IMR-90 (cell line): ENCODE measurements at regions not wholly inside any gene's neighbourhood (a gene's known extent, or its start where the extent isn't known, plus 50 kb on each side); places are given as distances from the start of the nearest gene placed in this dataset.

Source experiments
- ATAC-seq: fragments of 200-7000 bp; cut with Tn5 transposase; 2 replicates; pipeline ENCODE4 v1.9.1; 2020; ENCODE audit warnings: low read depth, mild to moderate bottlenecking, moderate library complexity
- BruUV-seq: library from RNA; stranded (reverse); fragments of 400-500 nt; replicated peaks from 2 replicates; lab custom pipeline; 2021; lab: Mats Ljungman, UMichigan
- CTCF ChIA-PET: fragments of 300-600 bp; formaldehyde crosslinking; extraction: SDS; loops from one replicate; lab custom pipeline; 2021; ENCODE audit warnings: antibody characterized with exemption; lab: Yijun Ruan, JAX
- POLR2A ChIA-PET: fragments of 300-600 bp; sonication (Branson Sonifier 250); formaldehyde crosslinking; loops from one replicate; lab custom pipeline; 2022; ENCODE audit warnings: antibody characterized with exemption; ENCODE audit not compliant: unreplicated experiment; lab: Charles Lee
- DNase-seq: peaks from one replicate; pipeline ENCODE4 v3.0.0; 2013
- H2AFZ ChIP-seq: replicated peaks from 2 replicates; pipeline ENCODE3; 2013; ENCODE audit warnings: low read length, mild to moderate bottlenecking; ENCODE audit not compliant: poor library complexity
- H2AK5ac ChIP-seq: 2 replicates; pipeline ENCODE4 v1.6.1; 2013; ENCODE audit warnings: low read depth, low read length, inconsistent platforms
- H2AK9ac ChIP-seq: replicated peaks from 2 replicates; pipeline ENCODE3; 2013; ENCODE audit warnings: mild to moderate bottlenecking, low read depth, low read length, moderate library complexity; ENCODE audit not compliant: poor library complexity
- H2BK120ac ChIP-seq: 2 replicates; pipeline ENCODE4 v1.6.1; 2013; ENCODE audit warnings: low read depth, low read length, inconsistent platforms
- H2BK15ac ChIP-seq: 3 replicates; pipeline ENCODE4 v1.6.1; 2013; ENCODE audit warnings: low read depth, low read length, inconsistent platforms
- H2BK20ac ChIP-seq: 2 replicates; pipeline ENCODE4 v1.6.1; 2013; ENCODE audit warnings: low read depth, mild to moderate bottlenecking, inconsistent platforms, low read length, moderate library complexity
- H2BK5ac ChIP-seq: 2 replicates; pipeline ENCODE4 v1.6.1; 2013; ENCODE audit warnings: mild to moderate bottlenecking, low read depth, low read length, inconsistent platforms; ENCODE audit not compliant: poor library complexity, severe bottlenecking
- H3K14ac ChIP-seq: replicated peaks from 2 replicates; pipeline ENCODE4 v1.6.1; 2013; ENCODE audit warnings: low read depth, low read length, inconsistent platforms
- H3K18ac ChIP-seq: 2 replicates; pipeline ENCODE4 v1.6.1; 2013; ENCODE audit warnings: low read depth, low read length, control low read depth
- H3K23ac ChIP-seq: 2 replicates; pipeline ENCODE4 v1.6.1; 2013; ENCODE audit warnings: low read depth, low read length, inconsistent platforms
- H3K27ac ChIP-seq: 2 replicates; pipeline ENCODE4 v1.5.1; 2013; ENCODE audit warnings: mild to moderate bottlenecking, control low read depth, low read length; ENCODE audit not compliant: insufficient read depth
- H3K27me3 ChIP-seq: 2 replicates; pipeline ENCODE4 v1.6.1; 2013; ENCODE audit warnings: low read length; ENCODE audit not compliant: control insufficient read depth, insufficient read depth
- H3K36me3 ChIP-seq: 2 replicates; pipeline ENCODE4 v1.6.1; 2013; ENCODE audit warnings: low read length, mixed read lengths; ENCODE audit not compliant: control insufficient read depth, insufficient read depth
- H3K4ac ChIP-seq: 2 replicates; pipeline ENCODE4 v1.6.1; 2013; ENCODE audit warnings: low read depth, low read length, inconsistent platforms
- H3K4me1 ChIP-seq: 2 replicates; pipeline ENCODE4 v1.6.1; 2013; ENCODE audit warnings: low read length, mixed read lengths; ENCODE audit not compliant: control insufficient read depth, insufficient read depth
- H3K4me2 ChIP-seq: 2 replicates; pipeline ENCODE4 v1.6.1; 2013; ENCODE audit warnings: low read depth, mild to moderate bottlenecking, control low read depth, low read length, moderate library complexity
- H3K4me3 ChIP-seq: 2 replicates; pipeline ENCODE4 v1.5.1; 2013; ENCODE audit warnings: low read depth, mild to moderate bottlenecking, control low read depth, low read length, moderate library complexity; ENCODE audit not compliant: insufficient read depth
- H3K56ac ChIP-seq: 2 replicates; pipeline ENCODE4 v1.6.1; 2013; ENCODE audit warnings: low read length, inconsistent platforms; ENCODE audit not compliant: insufficient read depth; ENCODE audit errors: extremely low read depth
- H3K79me1 ChIP-seq, 2 experiments: 2 replicates each; pipeline ENCODE4 v1.6.1; 2013; ENCODE audit warnings: low read length in 2 of 2, inconsistent platforms in 1 of 2, low read depth in 1 of 2
- H3K9ac ChIP-seq: 2 replicates; pipeline ENCODE4 v1.6.1; 2013; ENCODE audit warnings: low read depth, low read length, control low read depth
- H3K9me1 ChIP-seq: 2 replicates; pipeline ENCODE4 v1.6.1; 2013; ENCODE audit warnings: low read length, inconsistent platforms; ENCODE audit not compliant: insufficient read depth
- H3K9me3 ChIP-seq: 2 replicates; pipeline ENCODE4 v1.6.1; 2013; ENCODE audit warnings: low read length; ENCODE audit not compliant: control insufficient read depth, insufficient read depth
- H4K20me1 ChIP-seq: 2 replicates; pipeline ENCODE4 v1.6.1; 2013; ENCODE audit warnings: low read length, inconsistent platforms; ENCODE audit not compliant: insufficient read depth
- H4K5ac ChIP-seq: 2 replicates; pipeline ENCODE4 v1.6.1; 2013; ENCODE audit warnings: mild to moderate bottlenecking, low read depth, low read length, control low read depth
- H4K8ac ChIP-seq, 2 experiments: 2 replicates each; pipeline ENCODE4 v1.6.1; 2013; ENCODE audit warnings: low read depth in 2 of 2, low read length in 2 of 2, control low read depth in 1 of 2, inconsistent platforms in 1 of 2
- H4K91ac ChIP-seq: 2 replicates; pipeline ENCODE4 v1.6.1; 2013; ENCODE audit warnings: low read depth, low read length, inconsistent platforms; ENCODE audit not compliant: insufficient read depth
- BHLHE40 ChIP-seq: fragments of 150-350 bp; IDR thresholded peaks from 2 replicates; pipeline ENCODE4 v1.6.1; 2016; ENCODE audit warnings: mild to moderate bottlenecking, low read depth, low read length
- CEBPB ChIP-seq: IDR thresholded peaks from 2 replicates; pipeline ENCODE4 v1.6.1; 2012; ENCODE audit warnings: low read depth, low read length, improper control_type of control experiment
- FOS ChIP-seq: fragments of 150-350 bp; IDR thresholded peaks from 2 replicates; pipeline ENCODE4 v1.6.1; 2016; ENCODE audit warnings: low read depth, low read length
- MAZ ChIP-seq: IDR thresholded peaks from 2 replicates; pipeline ENCODE4 v1.6.1; 2012; ENCODE audit warnings: low read depth, mild to moderate bottlenecking, low read length, improper control_type of control experiment, moderate library complexity, borderline replicate concordance
- MXI1 ChIP-seq: IDR thresholded peaks from 2 replicates; pipeline ENCODE4 v1.6.1; 2012; ENCODE audit warnings: low read depth, mild to moderate bottlenecking, low read length, moderate library complexity, borderline replicate concordance
- NFE2L2 ChIP-seq: fragments of 150-350 bp; IDR thresholded peaks from 2 replicates; pipeline ENCODE4 v1.6.1; 2016; ENCODE audit warnings: low read depth, mild to moderate bottlenecking, low read length
- RAD21 ChIP-seq: IDR thresholded peaks from 2 replicates; pipeline ENCODE4 v1.6.1; 2012; ENCODE audit warnings: low read length, improper control_type of control experiment
- RFX5 ChIP-seq: IDR thresholded peaks from 2 replicates; pipeline ENCODE4 v1.8.0; 2012; ENCODE audit warnings: low read depth, mild to moderate bottlenecking, low read length, moderate library complexity
- USF2 ChIP-seq: fragments of 150-350 bp; IDR thresholded peaks from 2 replicates; pipeline ENCODE4 v1.6.1; 2017; ENCODE audit warnings: mild to moderate bottlenecking, antibody characterized with exemption, low read length, low read depth
- WGBS, 2 experiments: methylation state at CpG; one replicate each; pipeline versions ENCODE4 v1.1.5 to v1.1.7; 2013; ENCODE audit warnings: missing lambda C conversion rate in 2 of 2; ENCODE audit not compliant: insufficient read length in 1 of 2; ENCODE audit errors: extremely low coverage in 2 of 2; 5-methylcytosine and 5-hydroxymethylcytosine counted together
- dilution Hi-C: fragments of 300-500 bp; cut with HindIII; formaldehyde crosslinking; loops from one replicate; pipeline ENCODE4 v1.14.3; 2018; ENCODE audit warnings: low sequenced_read_pairs; ENCODE audit not compliant: unreplicated experiment
- in situ Hi-C: fragments of 300-500 bp; cut with MboI; formaldehyde crosslinking; loops from 3 replicates; pipeline ENCODE4 v1.14.3; 2019; ENCODE audit warnings: low sequenced_read_pairs, inconsistent platforms, mixed read lengths
- intact Hi-C: fragments of 100-400 bp; cut with micrococcal nuclease; formaldehyde crosslinking; loops from 2 replicates; pipeline ENCODE4 v1.10.0; 2022
- TF ChIP-seq, protein P1 (sequence below): fragments of 150-350 bp; IDR thresholded peaks from 2 replicates; pipeline ENCODE4 v1.6.1; 2016; ENCODE audit warnings: low read depth, mild to moderate bottlenecking, low read length, moderate library complexity, borderline replicate concordance

DNA sequence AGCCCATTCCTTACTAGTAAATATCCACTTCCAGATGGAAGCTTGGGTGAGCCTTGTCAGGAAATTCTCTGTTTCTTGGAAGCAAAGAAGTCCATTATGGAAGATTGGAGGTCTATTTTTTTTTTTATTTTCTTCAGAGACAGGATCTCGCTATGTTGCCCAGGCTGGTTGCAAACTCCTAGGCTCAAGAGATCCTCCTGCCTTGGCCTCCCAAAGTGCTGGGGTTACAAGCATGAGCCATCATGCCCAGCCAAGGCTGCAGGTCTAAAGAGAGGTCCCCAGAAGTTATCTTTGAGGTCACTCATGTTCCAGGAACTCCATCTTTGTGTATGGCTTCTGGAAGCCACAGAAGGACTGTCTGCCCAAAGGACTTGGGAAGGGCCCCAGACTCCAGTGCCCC lies 255.3 kb downstream of the LY86 start:
- no peak overlapping the region for H2BK5ac ChIP-seq
- no CpG with 5 or more reads among the region's 1 CpG for WGBS, 2 experiments
- H3K9me1 ChIP-seq: no peaks in the 10 kb centered on the region
- H3K9ac ChIP-seq: no peak overlapping the region
- H3K4me1 ChIP-seq: peaks cover 6% of the 10 kb centered on the region
- no peak overlapping the region for H4K5ac ChIP-seq
- peak overlapping the region; percentile 71; the same call in 1 of the 2 replicates for H2BK120ac ChIP-seq
- H3K79me1 ChIP-seq: no peaks in the 10 kb centered on the region
- no peak overlapping the region for H3K18ac ChIP-seq
- no peak for ATAC-seq
- DNase-seq: no peak
- H3K23ac ChIP-seq: no peak overlapping the region
- TF ChIP-seq, protein P1, sequence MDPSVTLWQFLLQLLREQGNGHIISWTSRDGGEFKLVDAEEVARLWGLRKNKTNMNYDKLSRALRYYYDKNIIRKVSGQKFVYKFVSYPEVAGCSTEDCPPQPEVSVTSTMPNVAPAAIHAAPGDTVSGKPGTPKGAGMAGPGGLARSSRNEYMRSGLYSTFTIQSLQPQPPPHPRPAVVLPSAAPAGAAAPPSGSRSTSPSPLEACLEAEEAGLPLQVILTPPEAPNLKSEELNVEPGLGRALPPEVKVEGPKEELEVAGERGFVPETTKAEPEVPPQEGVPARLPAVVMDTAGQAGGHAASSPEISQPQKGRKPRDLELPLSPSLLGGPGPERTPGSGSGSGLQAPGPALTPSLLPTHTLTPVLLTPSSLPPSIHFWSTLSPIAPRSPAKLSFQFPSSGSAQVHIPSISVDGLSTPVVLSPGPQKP: no peak
- TF ChIP-seq BHLHE40 (no peak), FOS (no peak), CEBPB (no peak), RAD21 (no peak), RFX5 (no peak), USF2 (no peak), MXI1 (no peak), NFE2L2 (no peak), MAZ (no peak)
- H2AK9ac ChIP-seq: no peak overlapping the region
- intact Hi-C loops: no loop called here
- no peak overlapping the region for H3K14ac ChIP-seq
- H3K4ac ChIP-seq: no peak overlapping the region
- no peak overlapping the region for H3K4me2 ChIP-seq
- peak overlapping the region; percentile 32 for H4K91ac ChIP-seq
- peak overlapping the region; percentile 92; the same call in 2 of the 3 replicates for H2BK15ac ChIP-seq
- peak overlapping the region in 1 of 2 experiments; percentile 9; a peak in 1 of 4 replicates for H4K8ac ChIP-seq
- H3K36me3 ChIP-seq: no peaks in the 10 kb centered on the region
- peaks cover 3% of the 10 kb centered on the region for H3K27me3 ChIP-seq
- ChIA-PET CTCF (interaction anchor here (0.7 to 1.1 kb wide), 2 partner anchors 43 to 399 kb away, joined by 4 to 11 read pairs; no protein-coding TSS in a partner anchor), POLR2A (no interaction called here)
- no peak overlapping the region for H2BK20ac ChIP-seq
- BruUV-seq: no TSS peak
- H4K20me1 ChIP-seq: no peaks in the 10 kb centered on the region
- no peak overlapping the region for H3K27ac ChIP-seq
- H3K9me3 ChIP-seq: no peaks in the 10 kb centered on the region
- H3K56ac ChIP-seq: no peak overlapping the region
- in situ Hi-C loops: no loop called here
- H3K4me3 ChIP-seq: no peak overlapping the region
- H2AK5ac ChIP-seq: no peak overlapping the region
- dilution Hi-C loops: no loop called here
- no peak overlapping the region for H2AFZ ChIP-seq
